ENCODE measurements at regions not wholly inside any gene's neighbourhood (a gene's known extent, or its start where the extent isn't known, plus 50 kb on each side); places are given as distances from the start of the nearest gene placed in this dataset.

DNA sequence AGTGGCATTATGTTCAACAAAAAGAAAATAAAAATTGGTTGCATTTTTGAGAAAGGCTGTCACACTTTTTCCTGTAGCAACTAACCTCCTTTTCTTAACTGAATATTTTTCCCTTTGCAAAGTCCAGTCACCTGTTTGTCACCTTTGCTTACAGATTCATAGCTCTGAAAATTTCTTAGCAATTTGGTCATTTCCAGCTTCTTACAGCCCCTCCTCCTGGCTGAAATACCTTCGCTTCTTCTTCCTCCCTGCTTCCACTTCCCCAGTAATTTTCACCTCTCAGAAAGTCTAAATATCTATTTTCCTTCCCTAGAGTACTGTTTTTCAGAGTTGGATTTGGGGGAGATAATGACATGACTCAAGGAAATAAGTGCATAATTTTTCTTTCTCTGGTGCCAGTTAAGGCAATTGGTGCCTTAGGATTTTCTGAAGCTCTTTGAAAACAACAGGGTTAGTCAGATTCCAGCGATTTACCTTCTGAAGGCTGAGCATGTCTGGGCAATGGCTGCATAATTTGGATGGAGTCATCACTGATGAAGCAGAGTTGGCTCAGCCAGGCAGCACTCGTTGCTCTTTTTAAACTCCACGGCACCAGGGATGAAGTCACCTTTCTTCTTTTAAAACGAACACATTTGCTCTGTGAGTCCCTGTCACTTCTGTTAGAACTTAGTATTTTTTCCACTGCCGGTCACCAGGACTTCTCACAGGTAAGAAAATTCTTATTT is 62.1 kb upstream of the AMOTL1 start:
- no peak overlapping the region for H3K27ac ChIP-seq (ENCODE audit: low read depth in 1 of 2, low read length in 2 of 2)
- no peak overlapping the region for H3K4me3 ChIP-seq (ENCODE audit: low read depth in 1 of 3, low read length in 3 of 3)
- no peaks in the 10 kb centered on the region for H3K4me1 ChIP-seq (ENCODE audit: control insufficient read depth in 4 of 4, insufficient read depth in 4 of 4, low read length in 3 of 4)
- H3K36me3 ChIP-seq (ENCODE audit: control insufficient read depth in 4 of 4, insufficient read depth in 3 of 4, low read depth in 1 of 4, low read length in 3 of 4): no peaks in the 10 kb centered on the region
- H3K9ac ChIP-seq (ENCODE audit: low read depth in 1 of 2, low read length in 2 of 2): no peak overlapping the region
- TF ChIP-seq HNF4G (IDR thresholded peaks at IDR 0.05): no peak
- TF ChIP-seq, protein P1, sequence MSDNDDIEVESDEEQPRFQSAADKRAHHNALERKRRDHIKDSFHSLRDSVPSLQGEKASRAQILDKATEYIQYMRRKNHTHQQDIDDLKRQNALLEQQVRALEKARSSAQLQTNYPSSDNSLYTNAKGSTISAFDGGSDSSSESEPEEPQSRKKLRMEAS (IDR thresholded peaks at IDR 0.05): no peak
- TF ChIP-seq, protein P2, sequence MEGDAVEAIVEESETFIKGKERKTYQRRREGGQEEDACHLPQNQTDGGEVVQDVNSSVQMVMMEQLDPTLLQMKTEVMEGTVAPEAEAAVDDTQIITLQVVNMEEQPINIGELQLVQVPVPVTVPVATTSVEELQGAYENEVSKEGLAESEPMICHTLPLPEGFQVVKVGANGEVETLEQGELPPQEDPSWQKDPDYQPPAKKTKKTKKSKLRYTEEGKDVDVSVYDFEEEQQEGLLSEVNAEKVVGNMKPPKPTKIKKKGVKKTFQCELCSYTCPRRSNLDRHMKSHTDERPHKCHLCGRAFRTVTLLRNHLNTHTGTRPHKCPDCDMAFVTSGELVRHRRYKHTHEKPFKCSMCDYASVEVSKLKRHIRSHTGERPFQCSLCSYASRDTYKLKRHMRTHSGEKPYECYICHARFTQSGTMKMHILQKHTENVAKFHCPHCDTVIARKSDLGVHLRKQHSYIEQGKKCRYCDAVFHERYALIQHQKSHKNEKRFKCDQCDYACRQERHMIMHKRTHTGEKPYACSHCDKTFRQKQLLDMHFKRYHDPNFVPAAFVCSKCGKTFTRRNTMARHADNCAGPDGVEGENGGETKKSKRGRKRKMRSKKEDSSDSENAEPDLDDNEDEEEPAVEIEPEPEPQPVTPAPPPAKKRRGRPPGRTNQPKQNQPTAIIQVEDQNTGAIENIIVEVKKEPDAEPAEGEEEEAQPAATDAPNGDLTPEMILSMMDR (IDR thresholded peaks at IDR 0.05; ENCODE audit: low read depth, low read length, missing input control): no peak
- TF ChIP-seq, protein P3, sequence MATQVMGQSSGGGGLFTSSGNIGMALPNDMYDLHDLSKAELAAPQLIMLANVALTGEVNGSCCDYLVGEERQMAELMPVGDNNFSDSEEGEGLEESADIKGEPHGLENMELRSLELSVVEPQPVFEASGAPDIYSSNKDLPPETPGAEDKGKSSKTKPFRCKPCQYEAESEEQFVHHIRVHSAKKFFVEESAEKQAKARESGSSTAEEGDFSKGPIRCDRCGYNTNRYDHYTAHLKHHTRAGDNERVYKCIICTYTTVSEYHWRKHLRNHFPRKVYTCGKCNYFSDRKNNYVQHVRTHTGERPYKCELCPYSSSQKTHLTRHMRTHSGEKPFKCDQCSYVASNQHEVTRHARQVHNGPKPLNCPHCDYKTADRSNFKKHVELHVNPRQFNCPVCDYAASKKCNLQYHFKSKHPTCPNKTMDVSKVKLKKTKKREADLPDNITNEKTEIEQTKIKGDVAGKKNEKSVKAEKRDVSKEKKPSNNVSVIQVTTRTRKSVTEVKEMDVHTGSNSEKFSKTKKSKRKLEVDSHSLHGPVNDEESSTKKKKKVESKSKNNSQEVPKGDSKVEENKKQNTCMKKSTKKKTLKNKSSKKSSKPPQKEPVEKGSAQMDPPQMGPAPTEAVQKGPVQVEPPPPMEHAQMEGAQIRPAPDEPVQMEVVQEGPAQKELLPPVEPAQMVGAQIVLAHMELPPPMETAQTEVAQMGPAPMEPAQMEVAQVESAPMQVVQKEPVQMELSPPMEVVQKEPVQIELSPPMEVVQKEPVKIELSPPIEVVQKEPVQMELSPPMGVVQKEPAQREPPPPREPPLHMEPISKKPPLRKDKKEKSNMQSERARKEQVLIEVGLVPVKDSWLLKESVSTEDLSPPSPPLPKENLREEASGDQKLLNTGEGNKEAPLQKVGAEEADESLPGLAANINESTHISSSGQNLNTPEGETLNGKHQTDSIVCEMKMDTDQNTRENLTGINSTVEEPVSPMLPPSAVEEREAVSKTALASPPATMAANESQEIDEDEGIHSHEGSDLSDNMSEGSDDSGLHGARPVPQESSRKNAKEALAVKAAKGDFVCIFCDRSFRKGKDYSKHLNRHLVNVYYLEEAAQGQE (IDR thresholded peaks at IDR 0.05): no peak
- no peak for TF ChIP-seq FOXA1 (IDR thresholded peaks at IDR 0.05)
- TF ChIP-seq, protein P4, sequence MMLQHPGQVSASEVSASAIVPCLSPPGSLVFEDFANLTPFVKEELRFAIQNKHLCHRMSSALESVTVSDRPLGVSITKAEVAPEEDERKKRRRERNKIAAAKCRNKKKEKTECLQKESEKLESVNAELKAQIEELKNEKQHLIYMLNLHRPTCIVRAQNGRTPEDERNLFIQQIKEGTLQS (IDR thresholded peaks at IDR 0.05): no peak
- TF ChIP-seq JUND (IDR thresholded peaks at IDR 0.05): no peak
- no peak for DNase-seq (ENCODE audit: low spot score)
- H3K9me3 ChIP-seq (ENCODE audit: control insufficient read depth in 4 of 4, low read length in 3 of 4): no peaks in the 10 kb centered on the region
- H3K27me3 ChIP-seq (ENCODE audit: control insufficient read depth in 4 of 4, insufficient read depth in 4 of 4, low read length in 3 of 4): no peaks in the 10 kb centered on the region
- 76% methylated on average over 6 of the region's 6 CpGs for WGBS

DNA sequence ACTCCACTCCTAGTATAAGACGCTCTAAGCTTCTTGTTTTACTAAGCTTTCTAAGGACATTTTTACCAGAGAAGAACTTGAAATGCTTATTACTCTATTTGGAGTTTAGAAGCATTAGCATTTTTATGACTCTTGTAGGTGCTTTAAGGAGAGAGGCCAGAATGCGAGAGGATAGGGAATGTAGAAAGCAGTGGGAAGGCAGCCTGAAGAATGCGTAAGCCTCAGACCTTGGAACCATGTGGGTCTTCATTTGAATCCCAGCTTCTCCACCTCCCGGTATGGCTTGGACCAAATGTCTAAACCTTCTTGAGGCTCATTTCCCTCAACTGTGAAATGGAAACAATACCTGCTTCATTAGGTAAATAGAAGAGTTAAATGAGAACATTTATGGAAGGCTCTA is 60.0 kb upstream of the AMOTL1 start:
- Histone ChIP-seq H3K9ac (ENCODE audit: low read depth in 1 of 2, low read length in 2 of 2) (no peak overlapping the region), H3K27ac (ENCODE audit: low read depth in 1 of 2, low read length in 2 of 2) (no peak overlapping the region), H3K9me3 (ENCODE audit: control insufficient read depth in 4 of 4, low read length in 3 of 4) (no peaks in the 10 kb centered on the region), H3K4me3 (ENCODE audit: low read depth in 1 of 3, low read length in 3 of 3) (no peak overlapping the region), H3K36me3 (ENCODE audit: control insufficient read depth in 4 of 4, insufficient read depth in 3 of 4, low read depth in 1 of 4, low read length in 3 of 4) (no peaks in the 10 kb centered on the region), H3K27me3 (ENCODE audit: control insufficient read depth in 4 of 4, insufficient read depth in 4 of 4, low read length in 3 of 4) (no peaks in the 10 kb centered on the region), H3K4me1 (ENCODE audit: control insufficient read depth in 4 of 4, insufficient read depth in 4 of 4, low read length in 3 of 4) (no peaks in the 10 kb centered on the region)
- no peak for DNase-seq (ENCODE audit: low spot score)
- WGBS: 86% methylated on average over 4 of the region's 4 CpGs
- TF ChIP-seq NR2F2 (IDR thresholded peaks at IDR 0.05) (no peak), RXRA (IDR thresholded peaks at IDR 0.05) (no peak), JUND (IDR thresholded peaks at IDR 0.05) (no peak), SP1 (IDR thresholded peaks at IDR 0.05) (no peak), GABPA (IDR thresholded peaks at IDR 0.05 in 1 of 2, conservative IDR thresholded peaks at IDR 0.05 in 1 of 2) (no peak), TAF1 (conservative IDR thresholded peaks at IDR 0.05) (no peak), HNF4G (IDR thresholded peaks at IDR 0.05) (no peak), YY1 (IDR thresholded peaks at IDR 0.05) (no peak), FOXA2 (IDR thresholded peaks at IDR 0.05) (no peak), FOXA1 (IDR thresholded peaks at IDR 0.05) (no peak), HNF4A (conservative IDR thresholded peaks at IDR 0.05) (no peak)
- TF ChIP-seq, protein P2 (IDR thresholded peaks at IDR 0.05; ENCODE audit: low read depth, low read length, missing input control): no peak
- TF ChIP-seq, protein P4 (IDR thresholded peaks at IDR 0.05): no peak
- TF ChIP-seq, protein P5, sequence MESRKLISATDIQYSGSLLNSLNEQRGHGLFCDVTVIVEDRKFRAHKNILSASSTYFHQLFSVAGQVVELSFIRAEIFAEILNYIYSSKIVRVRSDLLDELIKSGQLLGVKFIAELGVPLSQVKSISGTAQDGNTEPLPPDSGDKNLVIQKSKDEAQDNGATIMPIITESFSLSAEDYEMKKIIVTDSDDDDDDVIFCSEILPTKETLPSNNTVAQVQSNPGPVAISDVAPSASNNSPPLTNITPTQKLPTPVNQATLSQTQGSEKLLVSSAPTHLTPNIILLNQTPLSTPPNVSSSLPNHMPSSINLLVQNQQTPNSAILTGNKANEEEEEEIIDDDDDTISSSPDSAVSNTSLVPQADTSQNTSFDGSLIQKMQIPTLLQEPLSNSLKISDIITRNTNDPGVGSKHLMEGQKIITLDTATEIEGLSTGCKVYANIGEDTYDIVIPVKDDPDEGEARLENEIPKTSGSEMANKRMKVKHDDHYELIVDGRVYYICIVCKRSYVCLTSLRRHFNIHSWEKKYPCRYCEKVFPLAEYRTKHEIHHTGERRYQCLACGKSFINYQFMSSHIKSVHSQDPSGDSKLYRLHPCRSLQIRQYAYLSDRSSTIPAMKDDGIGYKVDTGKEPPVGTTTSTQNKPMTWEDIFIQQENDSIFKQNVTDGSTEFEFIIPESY (IDR thresholded peaks at IDR 0.05): no peak
- TF ChIP-seq, protein P1 (IDR thresholded peaks at IDR 0.05): no peak
